HUES6 (cell line): ENCODE measurements at regions not wholly inside any gene's neighbourhood (a gene's known extent, or its start where the extent isn't known, plus 50 kb on each side); places are given as distances from the start of the nearest gene placed in this dataset.

Experiments used
- H3K27ac ChIP-seq: 2 replicates; pipeline ENCODE4 v1.7.0; 2013; ENCODE audit warnings: low read depth, mild to moderate bottlenecking, low read length, inconsistent platforms
- H3K27me3 ChIP-seq: 2 replicates; pipeline ENCODE4 v1.6.1; 2013; ENCODE audit warnings: low read length; ENCODE audit not compliant: control insufficient read depth, insufficient read depth
- H3K36me3 ChIP-seq: 2 replicates; pipeline ENCODE4 v1.6.1; 2013; ENCODE audit warnings: low read length; ENCODE audit not compliant: control insufficient read depth, insufficient read depth
- H3K4me1 ChIP-seq: 2 replicates; pipeline ENCODE4 v1.6.1; 2013; ENCODE audit warnings: low read length; ENCODE audit not compliant: control insufficient read depth, insufficient read depth
- H3K4me3 ChIP-seq: 2 replicates; pipeline ENCODE4 v1.5.1; 2013; ENCODE audit warnings: low read depth, low read length
- H3K9ac ChIP-seq: one replicate; pipeline ENCODE4 v1.6.1; 2013; ENCODE audit warnings: mild to moderate bottlenecking, low read length
- H3K9me3 ChIP-seq: 2 replicates; pipeline ENCODE4 v1.6.1; 2013; ENCODE audit warnings: low read depth, low read length; ENCODE audit not compliant: control insufficient read depth, insufficient read depth

- no peaks in the 10 kb centered on the region for H3K36me3 ChIP-seq
- no peaks in the 10 kb centered on the region for H3K4me1 ChIP-seq
- H3K27ac ChIP-seq = no peak overlapping the region
- H3K9me3 ChIP-seq = no peaks in the 10 kb centered on the region
- H3K27me3 ChIP-seq = no peaks in the 10 kb centered on the region
- H3K9ac ChIP-seq = no peak overlapping the region
- H3K4me3 ChIP-seq = no peak overlapping the region
Measured at GRCh38 chr13:72368031-72368430, 359.4 kb downstream of the MZT1 start.

- Histone ChIP-seq H3K4me3 (no peak overlapping the region), H3K9ac (no peak overlapping the region), H3K9me3 (peaks cover 2% of the 10 kb centered on the region; the same call in 1 of the 2 replicates), H3K27me3 (no peaks in the 10 kb centered on the region), H3K36me3 (no peaks in the 10 kb centered on the region), H3K27ac (no peak overlapping the region), H3K4me1 (no peaks in the 10 kb centered on the region)
Measured at GRCh38 chr13:72346716-72347115, 380.7 kb downstream of the MZT1 start.

- no peaks in the 10 kb centered on the region for H3K4me1 ChIP-seq
- no peak overlapping the region for H3K4me3 ChIP-seq
- no peak overlapping the region for H3K9ac ChIP-seq
- H3K27me3 ChIP-seq = no peaks in the 10 kb centered on the region
- no peak overlapping the region for H3K27ac ChIP-seq
- no peaks in the 10 kb centered on the region for H3K36me3 ChIP-seq
- H3K9me3 ChIP-seq = peaks cover 6% of the 10 kb centered on the region; the same call in 1 of the 2 replicates
Measured at GRCh38 chr13:72342364-72342763, 385.1 kb downstream of the MZT1 start.

GRCh38 chr13:72341904-72342303, 385.5 kb downstream of the MZT1 start:
- H3K27ac ChIP-seq = no peak overlapping the region
- H3K9ac ChIP-seq = no peak overlapping the region
- no peaks in the 10 kb centered on the region for H3K4me1 ChIP-seq
- no peak overlapping the region for H3K4me3 ChIP-seq
- H3K27me3 ChIP-seq = no peaks in the 10 kb centered on the region
- peaks cover 6% of the 10 kb centered on the region; the same call in 1 of the 2 replicates for H3K9me3 ChIP-seq
- H3K36me3 ChIP-seq = no peaks in the 10 kb centered on the region

- Histone ChIP-seq H3K4me3 (no peak overlapping the region), H3K9me3 (no peaks in the 10 kb centered on the region), H3K36me3 (no peaks in the 10 kb centered on the region), H3K27me3 (no peaks in the 10 kb centered on the region), H3K27ac (no peak overlapping the region), H3K4me1 (no peaks in the 10 kb centered on the region; the same call in 1 of the 2 replicates), H3K9ac (no peak overlapping the region)
Measured at GRCh38 chr13:72317346-72318109, 409.9 kb downstream of the MZT1 start.

GRCh38 chr13:72316716-72317115, 410.7 kb downstream of the MZT1 start:
- no peaks in the 10 kb centered on the region for H3K36me3 ChIP-seq
- no peaks in the 10 kb centered on the region; the same call in 1 of the 2 replicates for H3K4me1 ChIP-seq
- H3K4me3 ChIP-seq = no peak overlapping the region
- no peaks in the 10 kb centered on the region for H3K9me3 ChIP-seq
- H3K9ac ChIP-seq = no peak overlapping the region
- no peak overlapping the region for H3K27ac ChIP-seq
- no peaks in the 10 kb centered on the region for H3K27me3 ChIP-seq

- Histone ChIP-seq H3K4me1 (no peaks in the 10 kb centered on the region; the same call in 1 of the 2 replicates), H3K36me3 (no peaks in the 10 kb centered on the region), H3K9ac (no peak overlapping the region), H3K27ac (no peak overlapping the region), H3K27me3 (no peaks in the 10 kb centered on the region), H3K4me3 (no peak overlapping the region), H3K9me3 (no peaks in the 10 kb centered on the region)
Measured at GRCh38 chr13:72315312-72315711, 412.1 kb downstream of the MZT1 start.

GRCh38 chr13:72314210-72314609, 413.2 kb downstream of the MZT1 start:
- H3K27me3 ChIP-seq = no peaks in the 10 kb centered on the region
- H3K4me3 ChIP-seq = no peak overlapping the region
- H3K9ac ChIP-seq = no peak overlapping the region
- no peaks in the 10 kb centered on the region for H3K9me3 ChIP-seq
- H3K4me1 ChIP-seq = no peaks in the 10 kb centered on the region; the same call in 1 of the 2 replicates
- no peak overlapping the region for H3K27ac ChIP-seq
- no peaks in the 10 kb centered on the region for H3K36me3 ChIP-seq

GRCh38 chr13:72313546-72313945, 413.9 kb downstream of the MZT1 start:
- Histone ChIP-seq H3K9me3 (no peaks in the 10 kb centered on the region), H3K27me3 (no peaks in the 10 kb centered on the region), H3K36me3 (no peaks in the 10 kb centered on the region), H3K4me1 (no peaks in the 10 kb centered on the region; the same call in 1 of the 2 replicates), H3K9ac (no peak overlapping the region), H3K27ac (no peak overlapping the region), H3K4me3 (no peak overlapping the region)

GRCh38 chr13:72303941-72304746, 423.3 kb downstream of the MZT1 start:
- Histone ChIP-seq H3K4me1 (no peaks in the 10 kb centered on the region; the same call in 1 of the 2 replicates), H3K4me3 (no peak overlapping the region), H3K9me3 (no peaks in the 10 kb centered on the region), H3K36me3 (no peaks in the 10 kb centered on the region), H3K27ac (no peak overlapping the region), H3K9ac (no peak overlapping the region), H3K27me3 (no peaks in the 10 kb centered on the region)

GRCh38 chr13:72296246-72296645, 429.2 kb upstream of the DACH1 start:
- H3K27me3 ChIP-seq = no peaks in the 10 kb centered on the region
- no peak overlapping the region for H3K9ac ChIP-seq
- H3K27ac ChIP-seq = no peak overlapping the region
- H3K9me3 ChIP-seq = peaks cover 6% of the 10 kb centered on the region; the same call in 1 of the 2 replicates
- no peak overlapping the region for H3K4me3 ChIP-seq
- no peaks in the 10 kb centered on the region for H3K36me3 ChIP-seq
- H3K4me1 ChIP-seq = peaks cover 18% of the 10 kb centered on the region
